ENCODE measurements at regions not wholly inside any gene's neighbourhood (a gene's known extent, or its start where the extent isn't known, plus 50 kb on each side); places are given as distances from the start of the nearest gene placed in this dataset.

- Histone ChIP-seq H3K79me2 (ENCODE audit: control insufficient read depth in 1 of 2, insufficient read depth in 2 of 2, low read length in 2 of 2) (no peaks in the 10 kb centered on the region), H3K27ac (ENCODE audit: low read depth, low read length) (no peak overlapping the region), H3K56ac (replicated peaks; ENCODE audit: insufficient read length, low read depth, low read length) (no peak overlapping the region), H3K23me2 (ENCODE audit: low read depth, low read length) (no peaks in the 10 kb centered on the region), H3K79me1 (ENCODE audit: low read depth, low read length) (no peaks in the 10 kb centered on the region), H3K14ac (ENCODE audit: insufficient read length) (no peak overlapping the region), H2BK20ac (ENCODE audit: low read length) (no peak overlapping the region), H2AK5ac (ENCODE audit: low read depth, low read length) (0 out of 2 replicates have a peak overlapping the region, but pooled peaks have one; percentile 28), H3K9ac (replicated peaks in 1 of 4; ENCODE audit: extremely low read depth in 1 of 4, low read depth in 3 of 4, low read length in 3 of 4) (no peak overlapping the region), H4K20me1 (replicated peaks in 1 of 2; ENCODE audit: control insufficient read depth in 1 of 2, insufficient read depth in 2 of 2, low read length in 2 of 2) (no peaks in the 10 kb centered on the region), H2BK15ac (ENCODE audit: low read length) (no peak overlapping the region), H4K91ac (replicated peaks; ENCODE audit: insufficient read length, low read length) (no peak overlapping the region), H3K4me1 (replicated peaks in 1 of 4; ENCODE audit: control insufficient read depth in 3 of 4, insufficient read depth in 4 of 4, low read length in 3 of 4) (peaks cover 0 to 4% (median 1%) of the 10 kb centered on the region in 4 experiments; a peak in 4 of 7 replicates), H3K18ac (ENCODE audit: extremely low read depth, low read length) (no peak overlapping the region), H4K8ac (ENCODE audit: extremely low read depth, insufficient read depth, low read length) (no peak overlapping the region), H2BK12ac (ENCODE audit: low read depth, low read length) (no peak overlapping the region), H2AFZ (ENCODE audit: low read length) (no peak overlapping the region), H3K4me3 (ENCODE audit: extremely low read depth in 1 of 4, insufficient read depth in 2 of 4, low read depth in 3 of 4, low read length in 4 of 4) (no peak overlapping the region), H3K23ac (ENCODE audit: insufficient read length) (no peak overlapping the region), H3K4ac (replicated peaks; ENCODE audit: insufficient read length, low read depth, low read length) (no peak overlapping the region), H3K9me3 (ENCODE audit: insufficient read depth in 2 of 2, low read depth in 1 of 2, low read length in 1 of 2) (no peaks in the 10 kb centered on the region), H2BK120ac (replicated peaks; ENCODE audit: low read depth, low read length) (no peak overlapping the region), H3K4me2 (ENCODE audit: insufficient read depth in 1 of 2, low read depth in 2 of 2, low read length in 2 of 2) (no peak overlapping the region), H2BK5ac (ENCODE audit: low read depth, low read length) (no peak overlapping the region), H4K5ac (ENCODE audit: insufficient read length, low read depth, low read length) (no peak overlapping the region), H3K27me3 (replicated peaks in 1 of 4; ENCODE audit: control insufficient read depth in 3 of 4, extremely low read depth in 1 of 4, insufficient read depth in 3 of 4, low read length in 3 of 4) (no peaks in the 10 kb centered on the region; a peak in 1 of 7 replicates), H3K36me3 (ENCODE audit: control insufficient read depth in 2 of 4, insufficient read depth in 4 of 4, low read length in 3 of 4) (no peaks in the 10 kb centered on the region)
- DNase-seq (ENCODE audit: low read depth in 1 of 2, low spot score in 2 of 2) (no peak), FAIRE-seq (no peak)
- 91% methylated on average over 4 of the region's 7 CpGs; no CpG with 5 or more reads in 1 of the 2 experiments for WGBS, 2 experiments (ENCODE audit: extremely low coverage in 1 of 2, insufficient coverage in 1 of 2, insufficient read length in 1 of 2, insufficient replicate concordance in 2 of 2, low coverage in 1 of 2, low lambda C conversion rate in 2 of 2, missing lambda C conversion rate in 1 of 2)
- CTCF ChIA-PET (ENCODE audit: partially characterized antibody): interaction anchor here (0.7 to 0.8 kb wide), 2 partner anchors 58 to 201 kb away, joined by 3 read pairs; no protein-coding TSS in a partner anchor
- POLR2A ChIA-PET (ENCODE audit: partially characterized antibody): no interaction called here
- TF ChIP-seq GTF2F1 (IDR thresholded peaks at IDR 0.05; ENCODE audit: borderline replicate concordance, low read depth, low read length): no peak
- no peak for TF ChIP-seq CBX5 (IDR thresholded peaks at IDR 0.05; ENCODE audit: low read depth, low read length)
- TF ChIP-seq HDAC2 (IDR thresholded peaks at IDR 0.05; ENCODE audit: borderline replicate concordance in 1 of 2, low read depth in 2 of 2, low read length in 2 of 2): no peak
- TF ChIP-seq EGR1 (IDR thresholded peaks at IDR 0.05; ENCODE audit: borderline replicate concordance, low read depth, low read length): no peak
- no peak for TF ChIP-seq POLR2A (IDR thresholded peaks at IDR 0.05; ENCODE audit: control extremely low read depth in 1 of 2, low read depth in 2 of 2, low read length in 2 of 2)
- TF ChIP-seq NRF1 (IDR thresholded peaks at IDR 0.05; ENCODE audit: low read depth, low read length): no peak
- no peak for TF ChIP-seq CBX8 (IDR thresholded peaks at IDR 0.05; ENCODE audit: borderline replicate concordance, low read depth, low read length)
- no peak for TF ChIP-seq RBBP5 (IDR thresholded peaks at IDR 0.05; ENCODE audit: borderline replicate concordance, low read depth, low read length)
- no peak for TF ChIP-seq RAD21 (IDR thresholded peaks at IDR 0.05 in 1 of 2, conservative IDR thresholded peaks at IDR 0.05 in 1 of 2; ENCODE audit: low read depth in 2 of 2, low read length in 2 of 2)
- TF ChIP-seq RNF2 (IDR thresholded peaks at IDR 0.05; ENCODE audit: borderline replicate concordance, low read depth, low read length, missing control alignments, poor library complexity, severe bottlenecking): no peak
- TF ChIP-seq RXRA (IDR thresholded peaks at IDR 0.05; ENCODE audit: insufficient read depth, low read depth, low read length): no peak
- no peak for TF ChIP-seq BCL11A (IDR thresholded peaks at IDR 0.05; ENCODE audit: low read depth in 2 of 2, low read length in 2 of 2)
Observed at GRCh38 chr6:120873125-120873865, 461.0 kb downstream of the TBC1D32 start.
